ENCODE measurements at regions not wholly inside any gene's neighbourhood (a gene's known extent, or its start where the extent isn't known, plus 50 kb on each side); places are given as distances from the start of the nearest gene placed in this dataset.

- TF ChIP-seq CTCF (IDR thresholded peaks at IDR 0.05; ENCODE audit: insufficient read depth, low read depth, low read length, missing control alignments) = no peak
- no peak overlapping the region for H3K4me3 ChIP-seq (ENCODE audit: low read depth, low read length)
- DNase-seq (ENCODE audit: low read depth) = no peak
Observed at GRCh38 chr10:43702936-43703281, 54.2 kb upstream of the ZNF32 start.

- no peak overlapping the region for H3K4me3 ChIP-seq (ENCODE audit: low read depth, low read length)
- TF ChIP-seq CTCF (IDR thresholded peaks at IDR 0.05; ENCODE audit: insufficient read depth, low read depth, low read length, missing control alignments) = no peak
- no peak for DNase-seq (ENCODE audit: low read depth)
Observed at GRCh38 chr10:43702213-43702935, 53.7 kb upstream of the ZNF32 start.

GRCh38 chr10:43701295-43701694, 52.6 kb upstream of the ZNF32 start:
- no peak for TF ChIP-seq CTCF (IDR thresholded peaks at IDR 0.05; ENCODE audit: insufficient read depth, low read depth, low read length, missing control alignments)
- H3K4me3 ChIP-seq (ENCODE audit: low read depth, low read length) = no peak overlapping the region
- DNase-seq (ENCODE audit: low read depth) = no peak

- DNase-seq (ENCODE audit: low read depth) = no peak
- H3K4me3 ChIP-seq (ENCODE audit: low read depth, low read length) = no peak overlapping the region
- no peak for TF ChIP-seq CTCF (IDR thresholded peaks at IDR 0.05; ENCODE audit: insufficient read depth, low read depth, low read length, missing control alignments)
Observed at GRCh38 chr10:43700306-43700705, 51.6 kb upstream of the ZNF32 start.

GRCh38 chr10:43699516-43699915, 50.8 kb upstream of the ZNF32 start:
- no peak for TF ChIP-seq CTCF (IDR thresholded peaks at IDR 0.05; ENCODE audit: insufficient read depth, low read depth, low read length, missing control alignments)
- H3K4me3 ChIP-seq (ENCODE audit: low read depth, low read length) = no peak overlapping the region
- DNase-seq (ENCODE audit: low read depth) = no peak

Data from GM12865 (cell line).